HUES6 (cell line): ENCODE measurements at regions not wholly inside any gene's neighbourhood (a gene's known extent, or its start where the extent isn't known, plus 50 kb on each side); places are given as distances from the start of the nearest gene placed in this dataset.
"Not testable (repeated sequence)": the region's sequence is repeated elsewhere in the genome, so short reads cannot be mapped to it uniquely, and the experiment has no call there.

ENCODE experiments used
- H3K27ac ChIP-seq: 2 replicates; pipeline ENCODE4 v1.7.0; 2013; ENCODE audit warnings: low read depth, mild to moderate bottlenecking, low read length, inconsistent platforms
- H3K27me3 ChIP-seq: 2 replicates; pipeline ENCODE4 v1.6.1; 2013; ENCODE audit warnings: low read length; ENCODE audit not compliant: control insufficient read depth, insufficient read depth
- H3K36me3 ChIP-seq: 2 replicates; pipeline ENCODE4 v1.6.1; 2013; ENCODE audit warnings: low read length; ENCODE audit not compliant: control insufficient read depth, insufficient read depth
- H3K4me1 ChIP-seq: 2 replicates; pipeline ENCODE4 v1.6.1; 2013; ENCODE audit warnings: low read length; ENCODE audit not compliant: control insufficient read depth, insufficient read depth
- H3K4me3 ChIP-seq: 2 replicates; pipeline ENCODE4 v1.5.1; 2013; ENCODE audit warnings: low read depth, low read length
- H3K9ac ChIP-seq: one replicate; pipeline ENCODE4 v1.6.1; 2013; ENCODE audit warnings: mild to moderate bottlenecking, low read length
- H3K9me3 ChIP-seq: 2 replicates; pipeline ENCODE4 v1.6.1; 2013; ENCODE audit warnings: low read depth, low read length; ENCODE audit not compliant: control insufficient read depth, insufficient read depth

DNA sequence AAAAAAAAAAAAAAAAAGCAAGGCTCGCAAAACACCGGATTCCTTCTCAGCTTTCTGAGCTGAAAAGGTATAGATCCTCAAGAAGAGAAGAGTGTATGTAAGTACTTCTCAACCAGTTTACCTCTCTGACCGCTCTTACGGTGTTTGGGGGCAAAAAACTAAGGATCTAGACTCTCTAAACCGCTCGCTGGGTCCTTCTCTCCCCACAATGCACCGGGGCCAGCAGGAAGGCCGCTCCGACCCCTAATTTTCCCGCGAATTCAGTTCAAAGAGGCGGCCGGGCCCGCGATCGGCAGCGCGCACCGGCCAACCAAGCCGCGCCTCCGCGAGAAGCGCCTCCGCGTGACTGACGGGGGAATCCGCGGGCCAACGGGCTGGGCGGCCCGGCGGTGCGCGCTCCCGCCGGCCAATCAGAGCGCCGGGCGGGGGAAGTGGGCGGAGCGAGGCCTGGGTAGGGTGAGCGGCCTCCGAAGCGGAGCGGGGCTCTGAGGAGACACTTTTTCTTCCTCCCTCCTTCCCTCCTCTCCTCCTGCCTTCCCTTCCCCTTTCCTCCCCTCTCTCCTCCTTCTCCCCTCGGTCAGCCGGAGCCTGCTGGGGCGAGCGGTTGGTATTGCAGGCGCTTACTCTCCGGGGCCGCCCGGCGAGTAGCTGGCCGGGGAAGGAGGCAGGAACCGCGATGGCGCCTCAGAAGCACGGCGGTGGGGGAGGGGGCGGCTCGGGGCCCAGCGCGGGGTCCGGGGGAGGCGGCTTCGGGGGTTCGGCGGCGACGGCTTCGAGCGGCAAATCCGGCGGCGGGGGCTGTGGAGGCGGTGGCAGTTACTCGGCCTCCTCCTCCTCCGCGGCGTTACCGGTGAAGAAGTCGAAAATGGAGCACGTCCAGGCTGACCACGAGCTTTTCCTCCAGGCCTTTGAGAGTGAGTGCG is 93.0 kb downstream of the CRLF3 start:
- H3K27ac ChIP-seq, result peak overlapping the region; percentile 63; the same call in 1 of the 2 replicates

DNA sequence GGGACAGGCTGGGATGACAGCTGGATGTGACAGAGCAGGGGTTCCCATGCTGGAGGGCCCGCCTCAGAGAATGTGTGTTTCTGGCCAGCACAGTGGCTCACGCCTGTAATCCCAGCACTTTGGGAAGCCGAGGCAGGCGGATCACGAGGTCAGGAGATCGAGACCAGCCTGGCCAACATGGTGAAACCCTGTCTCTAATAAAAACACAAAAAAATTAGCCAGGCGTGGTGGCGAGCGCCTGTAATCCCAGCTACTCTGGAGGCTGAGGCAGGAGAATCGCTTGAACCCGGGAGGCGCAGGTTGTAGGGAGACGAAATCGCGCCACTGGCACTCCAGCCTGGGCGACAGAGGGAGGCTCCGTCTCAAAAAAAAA is 93.7 kb downstream of the CRLF3 start:
- not testable (repeated sequence) for H3K27me3 ChIP-seq, H3K27ac ChIP-seq, H3K36me3 ChIP-seq, H3K4me1 ChIP-seq, H3K9me3 ChIP-seq
- H3K4me3 ChIP-seq, result peak overlapping the region; percentile 60
- peak overlapping the region; percentile 82 for H3K9ac ChIP-seq

More for the DNA sequence above, 93.0 kb downstream of the CRLF3 start:
- H3K4me3 ChIP-seq, result peak overlapping the region; percentile 72
- H3K9ac ChIP-seq, result peak overlapping the region; percentile 94
- H3K36me3 ChIP-seq, H3K4me1 ChIP-seq, H3K27me3 ChIP-seq, H3K9me3 ChIP-seq: not testable (repeated sequence)

DNA sequence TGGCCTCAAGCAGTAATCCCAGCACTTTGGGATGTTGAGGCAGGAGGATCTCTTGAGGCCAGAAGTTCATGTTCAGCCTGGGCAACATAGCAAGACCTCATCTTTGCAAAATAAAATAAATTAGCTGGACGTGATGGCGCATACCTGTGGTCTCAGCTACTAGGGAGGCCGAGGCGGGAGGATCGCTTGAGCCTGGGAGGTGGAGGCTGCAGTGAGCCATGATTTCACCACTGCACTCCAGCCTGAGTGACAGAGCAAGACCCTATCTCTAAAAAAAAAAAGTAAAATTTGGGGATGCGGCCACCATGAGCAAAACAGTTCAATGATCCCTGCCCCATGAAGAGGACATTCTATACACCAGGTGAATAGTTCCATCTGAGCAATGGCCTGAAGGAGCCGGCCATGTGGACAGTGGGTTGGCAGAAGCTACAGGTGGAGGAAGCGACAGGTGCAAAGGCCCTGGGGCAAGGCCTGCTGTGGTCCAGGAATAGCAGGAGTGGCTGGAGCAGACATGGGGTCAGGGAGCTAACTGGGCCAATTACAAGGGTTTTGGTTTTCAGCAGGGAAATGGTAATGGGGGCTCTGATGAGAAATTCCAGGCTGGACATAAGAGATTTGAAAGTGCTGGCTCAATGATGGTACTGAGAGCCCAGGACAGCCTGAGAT is 94.2 kb downstream of the CRLF3 start:
- not testable (repeated sequence) for H3K27me3 ChIP-seq, H3K4me1 ChIP-seq, H3K9me3 ChIP-seq, H3K27ac ChIP-seq, H3K9ac ChIP-seq, H3K36me3 ChIP-seq
- H3K4me3 ChIP-seq, result peak overlapping the region; percentile 60; the same call in 1 of the 2 replicates

GRCh38 chr17:30729471-30730170 is 94.9 kb downstream of the CRLF3 start:
- not testable (repeated sequence) for H3K4me1 ChIP-seq, H3K36me3 ChIP-seq, H3K27me3 ChIP-seq, H3K9me3 ChIP-seq, H3K4me3 ChIP-seq, H3K27ac ChIP-seq, H3K9ac ChIP-seq

DNA sequence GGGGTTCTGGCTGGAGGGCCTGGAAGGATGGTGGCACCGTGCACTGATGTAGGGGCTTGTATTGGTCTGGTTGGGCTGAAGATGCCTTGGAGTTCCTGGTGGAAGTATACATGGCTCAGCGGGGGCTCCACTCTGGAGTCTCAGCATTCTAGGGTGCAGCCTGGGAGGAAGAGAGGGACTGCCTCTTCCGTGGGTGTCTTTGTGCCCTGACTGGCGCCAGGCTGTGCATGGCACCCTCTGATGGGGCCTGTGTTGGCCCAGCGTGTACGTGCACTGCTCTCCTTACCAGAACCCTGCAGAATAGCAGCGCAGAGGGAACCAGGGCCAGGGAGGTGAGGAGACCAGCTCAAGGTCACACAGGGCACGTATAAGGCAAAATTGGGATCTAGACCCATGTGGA is 97.0 kb downstream of the CRLF3 start:
- H3K36me3 ChIP-seq, H3K27me3 ChIP-seq, H3K4me1 ChIP-seq: not testable (repeated sequence)

GRCh38 chr17:30726734-30727133 is 97.8 kb downstream of the CRLF3 start:
- not testable (repeated sequence) for H3K27me3 ChIP-seq, H3K4me3 ChIP-seq, H3K27ac ChIP-seq, H3K4me1 ChIP-seq, H3K9ac ChIP-seq, H3K9me3 ChIP-seq, H3K36me3 ChIP-seq

More for the DNA sequence above, 97.0 kb downstream of the CRLF3 start:
- not testable (repeated sequence) for H3K9ac ChIP-seq, H3K9me3 ChIP-seq, H3K4me3 ChIP-seq, H3K27ac ChIP-seq

DNA sequence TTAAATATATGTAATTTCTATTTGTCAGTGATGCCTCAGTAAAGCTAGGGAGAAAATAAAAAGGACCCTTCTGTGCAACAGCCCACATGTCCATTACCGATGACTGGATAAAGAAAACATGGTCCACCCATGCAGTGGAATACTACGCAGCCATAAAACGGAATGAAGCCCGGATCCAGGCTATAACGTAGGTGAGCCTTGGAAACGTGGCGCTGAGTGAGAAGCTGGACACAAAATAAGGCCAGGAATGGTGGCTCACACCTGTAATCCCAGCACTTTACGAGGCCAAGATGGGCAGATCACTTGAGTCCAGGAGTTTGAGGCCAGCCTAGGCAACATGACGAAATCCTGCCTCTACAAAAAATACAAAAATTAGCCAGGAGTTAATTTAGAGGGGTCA is 98.2 kb downstream of the CRLF3 start:
- not testable (repeated sequence) for H3K9ac ChIP-seq, H3K27me3 ChIP-seq, H3K27ac ChIP-seq, H3K36me3 ChIP-seq, H3K4me3 ChIP-seq, H3K4me1 ChIP-seq, H3K9me3 ChIP-seq

GRCh38 chr17:30724034-30724650 is 100.3 kb downstream of the CRLF3 start:
- H3K9ac ChIP-seq, H3K27ac ChIP-seq, H3K36me3 ChIP-seq, H3K9me3 ChIP-seq, H3K4me1 ChIP-seq, H3K27me3 ChIP-seq, H3K4me3 ChIP-seq: not testable (repeated sequence)

GRCh38 chr17:30722114-30722780 is 102.2 kb downstream of the CRLF3 start:
- not testable (repeated sequence) for H3K27ac ChIP-seq, H3K27me3 ChIP-seq, H3K36me3 ChIP-seq, H3K9ac ChIP-seq, H3K9me3 ChIP-seq, H3K4me3 ChIP-seq, H3K4me1 ChIP-seq

DNA sequence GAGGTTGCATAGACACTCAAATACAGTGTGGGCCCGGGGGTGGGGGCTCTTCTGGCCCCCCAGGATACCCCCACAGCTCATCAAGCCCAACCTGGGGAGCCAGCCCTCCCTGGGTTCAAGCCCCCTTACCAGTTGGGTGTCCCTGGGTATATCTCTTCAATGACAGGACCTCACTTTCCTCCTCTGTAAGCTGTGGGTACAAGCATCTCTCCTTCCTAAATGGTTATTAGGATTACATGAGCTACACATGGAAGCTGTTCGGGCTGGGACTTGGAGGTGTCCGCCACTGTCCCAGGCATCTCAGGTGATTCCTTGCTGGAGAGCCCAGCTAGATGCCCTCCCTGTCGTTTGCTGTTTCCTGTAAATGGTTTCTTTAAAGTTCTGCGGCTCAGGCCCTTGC is 103.5 kb downstream of the CRLF3 start:
- H3K9me3 ChIP-seq, H3K27me3 ChIP-seq, H3K4me1 ChIP-seq, H3K27ac ChIP-seq, H3K4me3 ChIP-seq, H3K9ac ChIP-seq: not testable (repeated sequence)
- 0 out of 2 replicates have a peak, but pooled peaks cover 10% of the 10 kb centered on the region for H3K36me3 ChIP-seq
